Stimulated activated CD4-positive, alpha-beta T cell treated with anti-CD3 and anti-CD28 coated beads, Interleukin-4, amount 100 ng/mL, for 24 hours (primary cell): ENCODE measurements at regions not wholly inside any gene's neighbourhood (a gene's known extent, or its start where the extent isn't known, plus 50 kb on each side); places are given as distances from the start of the nearest gene placed in this dataset.
"Not testable (repeated sequence)": the region's sequence is repeated elsewhere in the genome, so short reads cannot be mapped to it uniquely, and the experiment has no call there.

Source experiments
- DNase-seq: peaks from one replicate; pipeline ENCODE4 v3.0.0-alpha.2; 2020

- DNase-seq, result no peak
Observed at GRCh38 chr12:75754141-75754540, 242.7 kb upstream of the KRR1 start.

GRCh38 chr12:75751769-75752471 is 240.5 kb upstream of the KRR1 start:
- no peak for DNase-seq

- no peak for DNase-seq
Observed at GRCh38 chr12:75750716-75751306, 239.4 kb upstream of the KRR1 start.

GRCh38 chr12:75748990-75749389 is 237.6 kb upstream of the KRR1 start:
- not testable (repeated sequence) for DNase-seq

GRCh38 chr12:75748136-75748535 is 236.7 kb upstream of the KRR1 start:
- no peak for DNase-seq

GRCh38 chr12:75747572-75748021 is 236.2 kb upstream of the KRR1 start:
- DNase-seq, result no peak

GRCh38 chr12:75746621-75747020 is 235.2 kb upstream of the KRR1 start:
- DNase-seq, result no peak

GRCh38 chr12:75744607-75745256 is 233.3 kb upstream of the KRR1 start:
- DNase-seq, result no peak

- DNase-seq, result no peak
Observed at GRCh38 chr12:75742961-75743360, 231.6 kb upstream of the KRR1 start.

GRCh38 chr12:75742048-75742447 is 230.6 kb upstream of the KRR1 start:
- DNase-seq, result no peak

GRCh38 chr12:75739912-75740311 is 228.5 kb upstream of the KRR1 start:
- DNase-seq, result no peak

GRCh38 chr12:75739098-75739497 is 227.7 kb upstream of the KRR1 start:
- not testable (repeated sequence) for DNase-seq

GRCh38 chr12:75738486-75738885 is 227.1 kb upstream of the KRR1 start:
- peak; percentile 71 for DNase-seq

- no peak for DNase-seq
Observed at GRCh38 chr12:75735853-75736252, 224.4 kb upstream of the KRR1 start.

GRCh38 chr12:75728826-75729225 is 217.4 kb upstream of the KRR1 start:
- DNase-seq, result no peak

- no peak for DNase-seq
Observed at GRCh38 chr12:75727577-75727976, 216.2 kb upstream of the KRR1 start.

- no peak for DNase-seq
Observed at GRCh38 chr12:75725521-75726111, 214.2 kb upstream of the KRR1 start.

GRCh38 chr12:75724928-75725312 is 213.5 kb upstream of the KRR1 start:
- no peak for DNase-seq

GRCh38 chr12:75724307-75724927 is 213.0 kb upstream of the KRR1 start:
- DNase-seq, result no peak

- DNase-seq, result peak; percentile 43
Observed at GRCh38 chr12:75722714-75723200, 211.3 kb upstream of the KRR1 start.

- no peak for DNase-seq
Observed at GRCh38 chr12:75721796-75722195, 210.4 kb upstream of the KRR1 start.

GRCh38 chr12:75720812-75721641 is 209.6 kb upstream of the KRR1 start:
- DNase-seq, result no peak
